ENCODE measurements at regions not wholly inside any gene's neighbourhood (a gene's known extent, or its start where the extent isn't known, plus 50 kb on each side); places are given as distances from the start of the nearest gene placed in this dataset.

GRCh38 chrX:17939724-17940123 is 78.6 kb upstream of the RAI2 start:
- no peak for DNase-seq
- intact Hi-C loops (cut with DNase I), result no loop called here
- no peaks in the 10 kb centered on the region for H3K36me3 ChIP-seq (replicated peaks in 1 of 2)
- no peak overlapping the region for H3K27ac ChIP-seq
- H3K4me1 ChIP-seq (replicated peaks in 1 of 2), result no peaks in the 10 kb centered on the region
- WGBS, 4 donors, result 65 to 89% (median 81%) methylated on average over 2 of the region's 2 CpGs
- H3K9me3 ChIP-seq (replicated peaks in 1 of 3), result no peaks in the 10 kb centered on the region
- TF ChIP-seq CTCF (IDR thresholded peaks at IDR 0.05) (no peak), POLR2A (IDR thresholded peaks at IDR 0.05) (no peak)
- H3K4me3 ChIP-seq, result no peak overlapping the region
- no peaks in the 10 kb centered on the region for H3K27me3 ChIP-seq

- WGBS, 4 donors, result 68 to 93% (median 83%) methylated on average over 3 of the region's 3 CpGs
- intact Hi-C loops (cut with DNase I), result no loop called here
- no peak for DNase-seq
- Histone ChIP-seq H3K27me3 (no peaks in the 10 kb centered on the region), H3K4me1 (replicated peaks in 1 of 2) (no peaks in the 10 kb centered on the region), H3K4me3 (no peak overlapping the region), H3K36me3 (replicated peaks in 1 of 2) (no peaks in the 10 kb centered on the region), H3K27ac (no peak overlapping the region), H3K9me3 (replicated peaks in 1 of 3) (no peaks in the 10 kb centered on the region)
- no peak for TF ChIP-seq POLR2A (IDR thresholded peaks at IDR 0.05)
- TF ChIP-seq CTCF (IDR thresholded peaks at IDR 0.05), result no peak
Observed at GRCh38 chrX:17933856-17934255, 72.8 kb upstream of the RAI2 start.

- intact Hi-C loops (cut with DNase I), result no loop called here
- TF ChIP-seq POLR2A (IDR thresholded peaks at IDR 0.05), result no peak
- TF ChIP-seq CTCF (IDR thresholded peaks at IDR 0.05), result no peak
- Histone ChIP-seq H3K27ac (no peak overlapping the region), H3K9me3 (replicated peaks in 1 of 3) (no peaks in the 10 kb centered on the region), H3K36me3 (replicated peaks in 1 of 2) (no peaks in the 10 kb centered on the region), H3K4me1 (replicated peaks in 1 of 2) (no peaks in the 10 kb centered on the region), H3K4me3 (no peak overlapping the region), H3K27me3 (no peaks in the 10 kb centered on the region)
- WGBS, 4 donors, result 79 to 92% (median 83%) methylated on average over 4 of the region's 4 CpGs
- no peak for DNase-seq
Observed at GRCh38 chrX:17932781-17933180, 71.7 kb upstream of the RAI2 start.

GRCh38 chrX:17931855-17932254 is 70.8 kb upstream of the RAI2 start:
- TF ChIP-seq CTCF (IDR thresholded peaks at IDR 0.05), result no peak
- TF ChIP-seq POLR2A (IDR thresholded peaks at IDR 0.05), result no peak
- WGBS, 4 donors, result 68 to 87% (median 77%) methylated on average over 5 to 7 of the region's 7 CpGs
- H3K36me3 ChIP-seq (replicated peaks in 1 of 2), result no peaks in the 10 kb centered on the region
- DNase-seq, result no peak
- intact Hi-C loops (cut with DNase I), result no loop called here
- no peak overlapping the region for H3K27ac ChIP-seq
- H3K4me1 ChIP-seq (replicated peaks in 1 of 2), result no peaks in the 10 kb centered on the region
- H3K27me3 ChIP-seq, result peaks cover 8% of the 10 kb centered on the region
- H3K4me3 ChIP-seq, result no peak overlapping the region
- no peaks in the 10 kb centered on the region for H3K9me3 ChIP-seq (replicated peaks in 1 of 3)

All from adrenal gland (tissue), 9 donors.